ENCODE measurements at regions not wholly inside any gene's neighbourhood (a gene's known extent, or its start where the extent isn't known, plus 50 kb on each side); places are given as distances from the start of the nearest gene placed in this dataset.

DNA sequence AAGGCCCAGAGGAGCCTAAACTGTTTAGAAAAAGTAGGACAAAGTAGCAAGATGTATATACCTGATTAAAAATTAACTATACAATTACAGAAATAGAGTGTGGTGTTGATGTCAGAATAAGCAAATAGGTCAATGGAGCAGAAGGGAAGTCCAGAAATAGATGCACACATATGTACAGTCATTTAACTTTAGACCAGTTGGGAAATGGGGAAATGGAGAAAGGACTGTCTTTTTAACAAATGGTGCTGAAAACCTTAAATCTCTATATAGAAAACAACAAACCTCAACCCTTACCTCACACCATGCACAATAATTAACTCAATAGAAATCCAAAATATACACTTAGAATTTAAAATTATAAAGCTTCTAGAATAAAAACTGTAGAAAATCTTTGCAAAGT lies 72.2 kb downstream of the CH25H start:
- Histone ChIP-seq H3F3A (replicated peaks; ENCODE audit: insufficient read depth) (no peaks in the 10 kb centered on the region), H4K20me1 (ENCODE audit: insufficient read depth) (no peaks in the 10 kb centered on the region), H3K4me2 (no peak overlapping the region), H3K4me1 (ENCODE audit: control insufficient read depth in 1 of 2, insufficient read depth in 2 of 2, low read depth in 1 of 2, low read length in 1 of 2) (no peaks in the 10 kb centered on the region; a peak in 1 of 4 replicates), H3K9me2 (no peaks in the 10 kb centered on the region), H3K4me3 (ENCODE audit: low read depth in 2 of 2, low read length in 1 of 2) (no peak overlapping the region), H3K27ac (ENCODE audit: low read depth in 2 of 2, low read length in 1 of 2) (no peak overlapping the region), H3K79me2 (ENCODE audit: insufficient read depth) (no peaks in the 10 kb centered on the region), H2AFZ (ENCODE audit: low read depth) (no peak overlapping the region), H3K9ac (no peak overlapping the region), H3K27me3 (ENCODE audit: insufficient read depth) (no peaks in the 10 kb centered on the region), H3K36me3 (replicated peaks in 1 of 2; ENCODE audit: control insufficient read depth in 1 of 2, insufficient read depth in 2 of 2, low read length in 1 of 2) (no peaks in the 10 kb centered on the region), H3K9me3 (no peaks in the 10 kb centered on the region; the same call in 1 of the 2 replicates)
- no peak for DNase-seq
- no peak for TF ChIP-seq GABPA (IDR thresholded peaks at IDR 0.05; ENCODE audit: low read depth)
- TF ChIP-seq, protein P1, sequence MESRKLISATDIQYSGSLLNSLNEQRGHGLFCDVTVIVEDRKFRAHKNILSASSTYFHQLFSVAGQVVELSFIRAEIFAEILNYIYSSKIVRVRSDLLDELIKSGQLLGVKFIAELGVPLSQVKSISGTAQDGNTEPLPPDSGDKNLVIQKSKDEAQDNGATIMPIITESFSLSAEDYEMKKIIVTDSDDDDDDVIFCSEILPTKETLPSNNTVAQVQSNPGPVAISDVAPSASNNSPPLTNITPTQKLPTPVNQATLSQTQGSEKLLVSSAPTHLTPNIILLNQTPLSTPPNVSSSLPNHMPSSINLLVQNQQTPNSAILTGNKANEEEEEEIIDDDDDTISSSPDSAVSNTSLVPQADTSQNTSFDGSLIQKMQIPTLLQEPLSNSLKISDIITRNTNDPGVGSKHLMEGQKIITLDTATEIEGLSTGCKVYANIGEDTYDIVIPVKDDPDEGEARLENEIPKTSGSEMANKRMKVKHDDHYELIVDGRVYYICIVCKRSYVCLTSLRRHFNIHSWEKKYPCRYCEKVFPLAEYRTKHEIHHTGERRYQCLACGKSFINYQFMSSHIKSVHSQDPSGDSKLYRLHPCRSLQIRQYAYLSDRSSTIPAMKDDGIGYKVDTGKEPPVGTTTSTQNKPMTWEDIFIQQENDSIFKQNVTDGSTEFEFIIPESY (IDR thresholded peaks at IDR 0.05; ENCODE audit: borderline replicate concordance, low read depth) = no peak
- TF ChIP-seq, protein P2, sequence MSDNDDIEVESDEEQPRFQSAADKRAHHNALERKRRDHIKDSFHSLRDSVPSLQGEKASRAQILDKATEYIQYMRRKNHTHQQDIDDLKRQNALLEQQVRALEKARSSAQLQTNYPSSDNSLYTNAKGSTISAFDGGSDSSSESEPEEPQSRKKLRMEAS (IDR thresholded peaks at IDR 0.05; ENCODE audit: low read depth) = no peak
- TF ChIP-seq JUND (IDR thresholded peaks at IDR 0.05) = no peak
- TF ChIP-seq MEF2A (IDR thresholded peaks at IDR 0.05; ENCODE audit: borderline replicate concordance, low read depth) = no peak
- TF ChIP-seq EZH2phosphoT487 (IDR thresholded peaks at IDR 0.05; ENCODE audit: borderline replicate concordance, low read depth) = no peak
- no peak for TF ChIP-seq MXI1 (IDR thresholded peaks at IDR 0.05; ENCODE audit: low read depth, low read length)
- CTCF ChIA-PET = interaction anchor here (1.6 kb wide), 2 partner anchors 39 to 83 kb away, joined by 3 to 5 read pairs; no protein-coding TSS in a partner anchor
- POLR2A ChIA-PET = no interaction called here

DNA sequence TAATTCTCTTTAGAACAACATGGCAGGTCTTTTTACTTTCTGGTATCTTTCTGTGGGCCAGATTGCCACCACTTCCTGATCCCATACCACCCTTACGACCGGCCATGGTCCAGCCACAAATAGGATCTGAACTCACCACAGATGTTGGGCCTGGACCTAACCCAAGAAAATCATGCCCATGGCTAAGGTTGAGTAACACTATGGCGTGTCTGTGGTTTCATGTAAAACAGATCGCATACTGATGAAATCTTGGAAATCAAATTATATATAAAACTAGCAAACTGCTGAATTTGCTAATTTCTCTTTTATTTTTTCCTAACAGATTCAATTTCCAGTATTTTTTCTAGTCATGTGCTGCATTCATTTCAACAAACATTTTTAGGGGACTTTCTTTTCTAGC lies 77.2 kb downstream of the CH25H start:
- Histone ChIP-seq H3K4me3 (ENCODE audit: low read depth in 2 of 2, low read length in 1 of 2) (no peak overlapping the region), H3K4me2 (no peak overlapping the region), H3K27me3 (ENCODE audit: insufficient read depth) (no peaks in the 10 kb centered on the region), H3F3A (replicated peaks; ENCODE audit: insufficient read depth) (no peaks in the 10 kb centered on the region), H3K9me3 (no peaks in the 10 kb centered on the region; the same call in 1 of the 2 replicates), H3K4me1 (ENCODE audit: control insufficient read depth in 1 of 2, insufficient read depth in 2 of 2, low read depth in 1 of 2, low read length in 1 of 2) (peaks cover 0 to 2% of the 10 kb centered on the region in 2 experiments; a peak in 2 of 4 replicates), H3K79me2 (ENCODE audit: insufficient read depth) (no peaks in the 10 kb centered on the region), H3K27ac (ENCODE audit: low read depth in 2 of 2, low read length in 1 of 2) (no peak overlapping the region), H3K9me2 (no peaks in the 10 kb centered on the region), H3K9ac (no peak overlapping the region), H3K36me3 (replicated peaks in 1 of 2; ENCODE audit: control insufficient read depth in 1 of 2, insufficient read depth in 2 of 2, low read length in 1 of 2) (no peaks in the 10 kb centered on the region), H4K20me1 (ENCODE audit: insufficient read depth) (no peaks in the 10 kb centered on the region), H2AFZ (ENCODE audit: low read depth) (no peak overlapping the region)
- ChIA-PET CTCF (no interaction called here), POLR2A (no interaction called here)
- peak; percentile 46 for TF ChIP-seq CHD2 (IDR thresholded peaks at IDR 0.05; ENCODE audit: low read length, partially characterized antibody)
- TF ChIP-seq GATA2 (CRISPR knock-in tag; IDR thresholded peaks at IDR 0.05) = peak; percentile 69
- TF ChIP-seq MEF2A (IDR thresholded peaks at IDR 0.05; ENCODE audit: borderline replicate concordance, low read depth) = no peak
- no peak for TF ChIP-seq FOSL2 (IDR thresholded peaks at IDR 0.05; ENCODE audit: borderline replicate concordance, low read depth)
- TF ChIP-seq, protein P3, sequence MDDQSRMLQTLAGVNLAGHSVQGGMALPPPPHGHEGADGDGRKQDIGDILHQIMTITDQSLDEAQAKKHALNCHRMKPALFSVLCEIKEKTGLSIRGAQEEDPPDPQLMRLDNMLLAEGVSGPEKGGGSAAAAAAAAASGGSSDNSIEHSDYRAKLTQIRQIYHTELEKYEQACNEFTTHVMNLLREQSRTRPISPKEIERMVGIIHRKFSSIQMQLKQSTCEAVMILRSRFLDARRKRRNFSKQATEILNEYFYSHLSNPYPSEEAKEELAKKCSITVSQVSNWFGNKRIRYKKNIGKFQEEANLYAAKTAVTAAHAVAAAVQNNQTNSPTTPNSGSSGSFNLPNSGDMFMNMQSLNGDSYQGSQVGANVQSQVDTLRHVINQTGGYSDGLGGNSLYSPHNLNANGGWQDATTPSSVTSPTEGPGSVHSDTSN (IDR thresholded peaks at IDR 0.05) = no peak
- TF ChIP-seq ELF1 (IDR thresholded peaks at IDR 0.05) = 0 out of 2 replicates have a peak, but pooled peaks have one; percentile 20
- TF ChIP-seq MXI1 (IDR thresholded peaks at IDR 0.05; ENCODE audit: low read depth, low read length) = peak; percentile 12; the same call in 1 of the 2 replicates
- TF ChIP-seq, protein P4, sequence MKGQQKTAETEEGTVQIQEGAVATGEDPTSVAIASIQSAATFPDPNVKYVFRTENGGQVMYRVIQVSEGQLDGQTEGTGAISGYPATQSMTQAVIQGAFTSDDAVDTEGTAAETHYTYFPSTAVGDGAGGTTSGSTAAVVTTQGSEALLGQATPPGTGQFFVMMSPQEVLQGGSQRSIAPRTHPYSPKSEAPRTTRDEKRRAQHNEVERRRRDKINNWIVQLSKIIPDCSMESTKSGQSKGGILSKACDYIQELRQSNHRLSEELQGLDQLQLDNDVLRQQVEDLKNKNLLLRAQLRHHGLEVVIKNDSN (IDR thresholded peaks at IDR 0.05; ENCODE audit: borderline replicate concordance, low read depth) = no peak
- TF ChIP-seq, protein P5, sequence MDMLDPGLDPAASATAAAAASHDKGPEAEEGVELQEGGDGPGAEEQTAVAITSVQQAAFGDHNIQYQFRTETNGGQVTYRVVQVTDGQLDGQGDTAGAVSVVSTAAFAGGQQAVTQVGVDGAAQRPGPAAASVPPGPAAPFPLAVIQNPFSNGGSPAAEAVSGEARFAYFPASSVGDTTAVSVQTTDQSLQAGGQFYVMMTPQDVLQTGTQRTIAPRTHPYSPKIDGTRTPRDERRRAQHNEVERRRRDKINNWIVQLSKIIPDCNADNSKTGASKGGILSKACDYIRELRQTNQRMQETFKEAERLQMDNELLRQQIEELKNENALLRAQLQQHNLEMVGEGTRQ (IDR thresholded peaks at IDR 0.05; ENCODE audit: borderline replicate concordance, low read depth, low read length) = no peak
- TF ChIP-seq RCOR1 (IDR thresholded peaks at IDR 0.05; ENCODE audit: low read length) = peak; percentile 88
- TF ChIP-seq EP300 (IDR thresholded peaks at IDR 0.05; ENCODE audit: borderline replicate concordance in 1 of 2, low read depth in 1 of 2, low read length in 1 of 2) = peak in 1 of 2 experiments; percentile 51; a peak in 1 of 4 replicates
- TF ChIP-seq TCF12 (IDR thresholded peaks at IDR 0.05) = peak; percentile 44; the same call in 1 of the 2 replicates
- peak; percentile 19; the same call in 1 of the 2 replicates for TF ChIP-seq NFIC (IDR thresholded peaks at IDR 0.05; ENCODE audit: borderline replicate concordance)
- WGBS (ENCODE audit: low lambda C conversion rate) = 43% methylated on average over 4 of the region's 4 CpGs
- peak; percentile 48 for DNase-seq

All from SK-N-SH (cell line).